ENCODE measurements at regions not wholly inside any gene's neighbourhood (a gene's known extent, or its start where the extent isn't known, plus 50 kb on each side); places are given as distances from the start of the nearest gene placed in this dataset.
"Not testable (repeated sequence)": the region's sequence is repeated elsewhere in the genome, so short reads cannot be mapped to it uniquely, and the experiment has no call there.

- TF ChIP-seq, protein P1, sequence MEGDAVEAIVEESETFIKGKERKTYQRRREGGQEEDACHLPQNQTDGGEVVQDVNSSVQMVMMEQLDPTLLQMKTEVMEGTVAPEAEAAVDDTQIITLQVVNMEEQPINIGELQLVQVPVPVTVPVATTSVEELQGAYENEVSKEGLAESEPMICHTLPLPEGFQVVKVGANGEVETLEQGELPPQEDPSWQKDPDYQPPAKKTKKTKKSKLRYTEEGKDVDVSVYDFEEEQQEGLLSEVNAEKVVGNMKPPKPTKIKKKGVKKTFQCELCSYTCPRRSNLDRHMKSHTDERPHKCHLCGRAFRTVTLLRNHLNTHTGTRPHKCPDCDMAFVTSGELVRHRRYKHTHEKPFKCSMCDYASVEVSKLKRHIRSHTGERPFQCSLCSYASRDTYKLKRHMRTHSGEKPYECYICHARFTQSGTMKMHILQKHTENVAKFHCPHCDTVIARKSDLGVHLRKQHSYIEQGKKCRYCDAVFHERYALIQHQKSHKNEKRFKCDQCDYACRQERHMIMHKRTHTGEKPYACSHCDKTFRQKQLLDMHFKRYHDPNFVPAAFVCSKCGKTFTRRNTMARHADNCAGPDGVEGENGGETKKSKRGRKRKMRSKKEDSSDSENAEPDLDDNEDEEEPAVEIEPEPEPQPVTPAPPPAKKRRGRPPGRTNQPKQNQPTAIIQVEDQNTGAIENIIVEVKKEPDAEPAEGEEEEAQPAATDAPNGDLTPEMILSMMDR (IDR thresholded peaks at IDR 0.05): not testable (repeated sequence)
- not testable (repeated sequence) for TF ChIP-seq ZFX (IDR thresholded peaks at IDR 0.05; ENCODE audit: borderline replicate concordance)
Observed at GRCh38 chr14:105684597-105684996, 158.2 kb downstream of the TMEM121 start.

Data from 22Rv1 (cell line).